ENCODE measurements at regions not wholly inside any gene's neighbourhood (a gene's known extent, or its start where the extent isn't known, plus 50 kb on each side); places are given as distances from the start of the nearest gene placed in this dataset.
A peak's percentile ranks its signal among the peaks of the same experiment; 100 is the strongest.
"Not testable (repeated sequence)": the region's sequence is repeated elsewhere in the genome, so short reads cannot be mapped to it uniquely, and the experiment has no call there.

- DNase-seq, result no peak
Observed at GRCh38 chr2:163177592-163177991, 339.0 kb upstream of the KCNH7 start.

- no peak for DNase-seq
Observed at GRCh38 chr2:163175294-163175693, 336.7 kb upstream of the KCNH7 start.

- DNase-seq, result no peak
Observed at GRCh38 chr2:163173591-163173990, 335.0 kb upstream of the KCNH7 start.

- DNase-seq, result no peak
Observed at GRCh38 chr2:163171786-163172530, 333.4 kb upstream of the KCNH7 start.

GRCh38 chr2:163157891-163158496 lies 319.4 kb upstream of the KCNH7 start:
- DNase-seq, result no peak

- DNase-seq, result no peak
Observed at GRCh38 chr2:163157411-163157810, 318.8 kb upstream of the KCNH7 start.

GRCh38 chr2:163155925-163156324 lies 317.4 kb upstream of the KCNH7 start:
- no peak for DNase-seq

GRCh38 chr2:163155279-163155883 lies 316.8 kb upstream of the KCNH7 start:
- DNase-seq, result peak; percentile 35

GRCh38 chr2:163142618-163143017 lies 304.1 kb upstream of the KCNH7 start:
- no peak for DNase-seq

- DNase-seq, result no peak
Observed at GRCh38 chr2:163138947-163139346, 300.4 kb upstream of the KCNH7 start.

- DNase-seq, result no peak
Observed at GRCh38 chr2:163135256-163135655, 296.7 kb upstream of the KCNH7 start.

GRCh38 chr2:163133602-163134001 lies 295.0 kb upstream of the KCNH7 start:
- DNase-seq, result no peak

GRCh38 chr2:163132850-163133249 lies 294.3 kb upstream of the KCNH7 start:
- DNase-seq, result peak; percentile 54

GRCh38 chr2:163132207-163132606 lies 293.6 kb upstream of the KCNH7 start:
- not testable (repeated sequence) for DNase-seq

GRCh38 chr2:163123526-163123925 lies 285.0 kb upstream of the KCNH7 start:
- no peak for DNase-seq

- DNase-seq, result no peak
Observed at GRCh38 chr2:163122257-163122656, 283.7 kb upstream of the KCNH7 start.

- no peak for DNase-seq
Observed at GRCh38 chr2:163121483-163121882, 282.9 kb upstream of the KCNH7 start.

GRCh38 chr2:163119966-163120365 lies 281.4 kb upstream of the KCNH7 start:
- DNase-seq, result no peak

GRCh38 chr2:163086940-163087339 lies 248.4 kb upstream of the KCNH7 start:
- DNase-seq, result no peak

GRCh38 chr2:163085366-163086024 lies 246.9 kb upstream of the KCNH7 start:
- DNase-seq, result peak; percentile 7

- no peak for DNase-seq
Observed at GRCh38 chr2:163081754-163082153, 243.2 kb upstream of the KCNH7 start.

- no peak for DNase-seq
Observed at GRCh38 chr2:163077241-163077640, 238.7 kb upstream of the KCNH7 start.

- no peak for DNase-seq
Observed at GRCh38 chr2:163066085-163066484, 227.5 kb upstream of the KCNH7 start.

- no peak for DNase-seq
Observed at GRCh38 chr2:163062524-163062923, 224.0 kb upstream of the KCNH7 start.
